Heart left ventricle (tissue), 16 donors: ENCODE measurements at regions not wholly inside any gene's neighbourhood (a gene's known extent, or its start where the extent isn't known, plus 50 kb on each side); places are given as distances from the start of the nearest gene placed in this dataset.

Experiments
- ATAC-seq, 4 donors: fragments of 200-7000 bp; cut with Tn5 transposase; one replicate each; pipeline ENCODE4 v1.9.1; 2020 to 2022; ENCODE audit warnings: moderate library complexity in 4 of 4, mild to moderate bottlenecking in 3 of 4, moderate number of reproducible peaks in 1 of 4
- DNase-seq, 5 donors: peaks; one replicate each; pipeline ENCODE4 v3.0.0-alpha.2; 2020
- H3K27ac ChIP-seq, 12 donors: fragments of 200-600 bp; sonication (generic) in 4 of 12; one replicate each; pipeline versions ENCODE4 v1.5.0 to v1.8.0; 2016 to 2022; ENCODE audit warnings: mild to moderate bottlenecking in 2 of 12
- H3K27me3 ChIP-seq, 9 donors: fragments of 200-600 bp; sonication (generic) in 2 of 9; one replicate each; pipeline versions ENCODE4 v1.5.1 to v1.8.0; 2016 to 2022; ENCODE audit warnings: mild to moderate bottlenecking in 3 of 9
- H3K36me3 ChIP-seq, 9 donors: fragments of 200-600 bp; sonication (generic) in 2 of 9; one replicate each; pipeline versions ENCODE4 v1.5.0 to v1.8.0; 2018 to 2022; ENCODE audit warnings: mild to moderate bottlenecking in 2 of 9
- H3K4me1 ChIP-seq, 12 donors: fragments of 200-600 bp; sonication (generic) in 4 of 12; one replicate each; pipeline versions ENCODE4 v1.5.0 to v1.8.0; 2016 to 2022; ENCODE audit warnings: mild to moderate bottlenecking in 3 of 12
- H3K4me3 ChIP-seq, 12 donors: fragments of 200-600 bp; sonication (generic) in 4 of 12; one replicate each; pipeline versions ENCODE4 v1.5.0 to v1.8.0; 2017 to 2022; ENCODE audit warnings: mild to moderate bottlenecking in 9 of 12, moderate library complexity in 4 of 12
- H3K9me3 ChIP-seq, 12 donors: fragments of 200-600 bp; sonication (generic) in 4 of 12; one replicate each; pipeline versions ENCODE4 v1.5.0 to v1.8.0; 2016 to 2022; ENCODE audit warnings: mild to moderate bottlenecking in 1 of 12
- CTCF ChIP-seq, 12 donors: fragments of 200-600 bp; sonication (generic) in 4 of 12; IDR thresholded peaks; one replicate each; pipeline versions ENCODE4 v1.5.0 to v1.8.0; 2018 to 2022; ENCODE audit warnings: antibody characterized with exemption in 12 of 12, mild to moderate bottlenecking in 5 of 12
- POLR2A ChIP-seq, 2 donors: fragments of 450-650 bp; IDR thresholded peaks; one replicate each; pipeline ENCODE4 v1.6.1; 2017; ENCODE audit warnings: antibody characterized with exemption in 2 of 2, mild to moderate bottlenecking in 2 of 2, moderate library complexity in 2 of 2
- WGBS, 4 donors: extraction: QIAGEN DNeasy Blood & Tissue Kit in 2 of 4; methylation state at CpG; one replicate each; pipeline versions ENCODE4 v1.1.5 to v1.1.7; 2013 to 2018; 5-methylcytosine and 5-hydroxymethylcytosine counted together
- intact Hi-C, 10 donors: fragments of 100-400 bp; cut with DNase I; formaldehyde crosslinking; loops; one replicate each; pipeline versions ENCODE4 v1.11.1 to v1.14.2; 2022
- donor health status: ischemic (EF 13 %, LVEDD 7.1; RV severe dilation, severe dysfunction).
- donor health status: healthy with polysubstance abuse.
- donor health status: DM: no; HTN: yes; CAD: no.
- donor health status: DM: no; HTN: no; CAD: no.
- donor health status: ischemic (EF 25% LVEDD 6.9; RV normal size, moderate dysfunction).
- donor health status: ischemic (EF 25% LVEDD 5.7; RV mildly dilated, moderate dysfunction).
- donor health status: healthy.
- donor health status: DM: yes; HTN: yes; CAD: no.
- donor health status: ischemic (EF 35%, LVEDD 5.7; RV mildly dilated, moderate dysfunction).
- donor health status: nonischemic (EF 11% LVEDD 7.7; RV severe dilation, severe dysfunction).
- donor health status: DM: yes; HTN: yes; CAD: no.
- donor health status: PGD.
- donor health status: ischemic (EF 29% LVEDD 5.4; RV normal size, mild dysfunction).
- donor health status: nonischemic (EF 23%, LVEDD 6.1; RV moderate dilation, normal function).

- no peak for TF ChIP-seq CTCF (IDR thresholded peaks at IDR 0.05)
- TF ChIP-seq POLR2A (IDR thresholded peaks at IDR 0.05): no peak
- Histone ChIP-seq H3K27ac (no peak overlapping the region), H3K4me3 (no peak overlapping the region), H3K27me3 (no peaks in the 10 kb centered on the region), H3K4me1 (no peaks in the 10 kb centered on the region), H3K9me3 (no peaks in the 10 kb centered on the region), H3K36me3 (no peaks in the 10 kb centered on the region)
- ATAC-seq (no peak), DNase-seq (no peak)
- intact Hi-C loops: no loop called here
- WGBS, 4 donors: 52 to 64% (median 64%) methylated on average over 4 of the region's 4 CpGs
Observed at GRCh38 chr11:37506531-37506930, 908.5 kb upstream of the RAG2 start.

GRCh38 chr11:37505406-37505805 is 907.4 kb upstream of the RAG2 start:
- 75 to 76% (median 75%) methylated on average over 4 of the region's 4 CpGs for WGBS, 4 donors
- Histone ChIP-seq H3K4me3 (no peak overlapping the region), H3K36me3 (no peaks in the 10 kb centered on the region), H3K4me1 (no peaks in the 10 kb centered on the region), H3K27me3 (no peaks in the 10 kb centered on the region), H3K27ac (no peak overlapping the region), H3K9me3 (no peaks in the 10 kb centered on the region)
- TF ChIP-seq POLR2A (IDR thresholded peaks at IDR 0.05): no peak
- no peak for TF ChIP-seq CTCF (IDR thresholded peaks at IDR 0.05)
- ATAC-seq (no peak), DNase-seq (no peak)
- intact Hi-C loops: no loop called here

- Histone ChIP-seq H3K27ac (no peak overlapping the region), H3K36me3 (no peaks in the 10 kb centered on the region), H3K4me1 (no peaks in the 10 kb centered on the region), H3K4me3 (no peak overlapping the region), H3K27me3 (no peaks in the 10 kb centered on the region), H3K9me3 (no peaks in the 10 kb centered on the region)
- intact Hi-C loops: no loop called here
- WGBS, 4 donors: 49 to 61% (median 53%) methylated on average over 3 of the region's 3 CpGs
- TF ChIP-seq CTCF (IDR thresholded peaks at IDR 0.05) (no peak), POLR2A (IDR thresholded peaks at IDR 0.05) (no peak)
- ATAC-seq: peak in 1 of 4 donors; percentile 74
- DNase-seq: no peak
Observed at GRCh38 chr11:37504921-37505320, 906.9 kb upstream of the RAG2 start.

GRCh38 chr11:37504060-37504611 is 906.1 kb upstream of the RAG2 start:
- Histone ChIP-seq H3K27ac (no peak overlapping the region), H3K36me3 (no peaks in the 10 kb centered on the region), H3K4me3 (no peak overlapping the region), H3K27me3 (no peaks in the 10 kb centered on the region), H3K4me1 (no peaks in the 10 kb centered on the region), H3K9me3 (no peaks in the 10 kb centered on the region)
- 45 to 62% (median 58%) methylated on average over 3 of the region's 3 CpGs for WGBS, 4 donors
- peak in 1 of 4 donors; percentile 83 for ATAC-seq
- intact Hi-C loops: no loop called here
- TF ChIP-seq CTCF (IDR thresholded peaks at IDR 0.05): no peak
- no peak for TF ChIP-seq POLR2A (IDR thresholded peaks at IDR 0.05)
- DNase-seq: no peak
